Activated CD4-positive, alpha-beta memory T cell treated with anti-CD3 and anti-CD28 coated beads for 36 hours (primary cell): ENCODE measurements at regions not wholly inside any gene's neighbourhood (a gene's known extent, or its start where the extent isn't known, plus 50 kb on each side); places are given as distances from the start of the nearest gene placed in this dataset.
A peak's percentile ranks its signal among the peaks of the same experiment; 100 is the strongest.
"Not testable (repeated sequence)": the region's sequence is repeated elsewhere in the genome, so short reads cannot be mapped to it uniquely, and the experiment has no call there.

Experiments used
- CTCF ChIA-PET: fragments of 350-600 bp; sonication (Branson Sonifier 250); formaldehyde crosslinking; loops from one replicate; lab custom pipeline; 2021; ENCODE audit warnings: antibody characterized with exemption, inconsistent platforms; lab: Charles Lee
- POLR2A ChIA-PET: fragments of 350-600 bp; sonication (Branson Sonifier 250); formaldehyde crosslinking; loops from one replicate; lab custom pipeline; 2021; ENCODE audit warnings: antibody characterized with exemption; lab: Charles Lee
- DNase-seq: peaks from one replicate; pipeline ENCODE4 v3.0.0-alpha.2; 2020
- H3K27ac Mint-ChIP-seq: one replicate; pipeline ENCODE4 v1.8.0; 2021; ENCODE audit warnings: mixed read lengths
- H3K27me3 Mint-ChIP-seq: one replicate; pipeline ENCODE4 v1.8.0; 2021; ENCODE audit warnings: mixed read lengths
- H3K36me3 Mint-ChIP-seq: one replicate; pipeline ENCODE4 v1.8.0; 2021; ENCODE audit warnings: mixed read lengths
- H3K4me1 Mint-ChIP-seq: one replicate; pipeline ENCODE4 v1.8.0; 2021; ENCODE audit warnings: low read depth, mixed read lengths
- H3K4me3 Mint-ChIP-seq: one replicate; pipeline ENCODE4 v1.8.0; 2021; ENCODE audit warnings: mild to moderate bottlenecking, mixed read lengths
- H3K9me3 Mint-ChIP-seq: one replicate; pipeline ENCODE4 v1.8.0; 2021; ENCODE audit warnings: mixed read lengths
- intact Hi-C: fragments of 100-400 bp; cut with micrococcal nuclease; formaldehyde crosslinking; loops from one replicate; pipeline ENCODE4 v1.15.1; 2023

DNA sequence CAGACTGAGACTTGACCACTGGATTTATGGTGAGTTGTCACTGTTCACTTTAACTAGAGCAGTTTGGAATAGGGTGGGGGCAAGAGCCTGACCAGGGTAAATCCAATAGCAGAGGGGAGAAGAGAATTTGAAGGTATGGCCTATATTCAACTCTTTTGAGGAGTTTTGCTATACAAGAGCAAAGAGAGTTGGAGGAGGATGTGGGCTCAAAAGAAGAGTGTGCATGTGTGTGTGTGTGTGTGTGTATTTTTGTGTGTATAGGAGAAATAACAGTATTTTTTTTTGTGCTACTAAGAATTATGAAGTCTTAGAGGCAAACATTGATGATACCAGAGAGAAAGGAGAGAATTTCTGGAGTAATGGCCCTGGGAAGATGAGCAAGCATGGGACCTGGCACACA is 164.8 kb upstream of the JUN start:
- Mint-ChIP-seq H3K4me3 (no peak overlapping the region), H3K9me3 (no peaks in the 10 kb centered on the region), H3K27ac (no peak overlapping the region), H3K27me3 (peaks cover 1% of the 10 kb centered on the region), H3K4me1 (peaks cover 30% of the 10 kb centered on the region), H3K36me3 (no peaks in the 10 kb centered on the region)
- ChIA-PET CTCF (no interaction called here), POLR2A (no interaction called here)
- intact Hi-C loops, result loop anchor here (10.0 kb wide), 1 partner anchor 164 kb away; the partner anchor contains the start of gene JUN
- no peak for DNase-seq

DNA sequence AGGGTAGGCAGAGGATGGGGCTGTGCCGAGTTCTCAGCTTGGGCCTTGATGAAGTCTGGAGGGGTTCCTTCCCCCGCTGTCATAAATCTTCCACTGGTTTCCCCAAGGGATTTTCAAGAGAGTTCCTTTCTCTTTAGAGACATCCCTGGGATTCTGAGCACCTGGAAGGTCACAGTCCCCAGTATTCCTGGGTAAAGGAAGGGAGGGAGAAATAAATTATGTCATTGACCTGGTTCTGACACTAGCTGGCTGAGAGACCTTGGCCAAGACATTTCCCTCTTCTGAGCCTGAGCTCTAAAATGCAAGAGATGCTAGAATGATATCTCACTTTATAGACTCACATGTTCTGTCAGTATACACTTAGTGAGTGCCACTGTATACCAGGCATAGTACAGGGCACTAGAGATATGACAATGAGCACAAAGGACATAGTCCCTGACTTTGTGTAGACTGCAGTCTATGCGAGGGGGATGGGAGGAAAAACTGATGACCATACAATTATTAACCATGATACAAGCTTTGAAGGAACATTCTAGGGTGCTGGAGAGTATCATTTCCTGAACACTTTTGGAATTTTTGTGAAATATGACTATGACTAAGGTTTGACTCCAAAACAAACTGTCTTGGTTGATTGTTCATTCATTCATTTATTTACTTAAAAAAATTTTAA is 165.8 kb upstream of the JUN start:
- H3K9me3 Mint-ChIP-seq, result no peaks in the 10 kb centered on the region
- peaks cover 1% of the 10 kb centered on the region for H3K27me3 Mint-ChIP-seq
- ChIA-PET CTCF (no interaction called here), POLR2A (no interaction called here)
- H3K27ac Mint-ChIP-seq, result no peak overlapping the region
- H3K4me1 Mint-ChIP-seq, result peaks cover 20% of the 10 kb centered on the region
- H3K4me3 Mint-ChIP-seq, result no peak overlapping the region
- DNase-seq, result no peak
- H3K36me3 Mint-ChIP-seq, result no peaks in the 10 kb centered on the region
- intact Hi-C loops, result loop anchor here (10.0 kb wide), 1 partner anchor 165 kb away; the partner anchor contains the start of gene JUN

GRCh38 chr1:58950897-58951296 is 167.1 kb upstream of the JUN start:
- Mint-ChIP-seq H3K27ac (no peak overlapping the region), H3K9me3 (no peaks in the 10 kb centered on the region), H3K27me3 (peaks cover 1% of the 10 kb centered on the region), H3K4me3 (no peak overlapping the region), H3K36me3 (no peaks in the 10 kb centered on the region), H3K4me1 (peaks cover 16% of the 10 kb centered on the region)
- no peak for DNase-seq
- intact Hi-C loops, result no loop called here
- CTCF ChIA-PET, result no interaction called here
- POLR2A ChIA-PET, result no interaction called here

DNA sequence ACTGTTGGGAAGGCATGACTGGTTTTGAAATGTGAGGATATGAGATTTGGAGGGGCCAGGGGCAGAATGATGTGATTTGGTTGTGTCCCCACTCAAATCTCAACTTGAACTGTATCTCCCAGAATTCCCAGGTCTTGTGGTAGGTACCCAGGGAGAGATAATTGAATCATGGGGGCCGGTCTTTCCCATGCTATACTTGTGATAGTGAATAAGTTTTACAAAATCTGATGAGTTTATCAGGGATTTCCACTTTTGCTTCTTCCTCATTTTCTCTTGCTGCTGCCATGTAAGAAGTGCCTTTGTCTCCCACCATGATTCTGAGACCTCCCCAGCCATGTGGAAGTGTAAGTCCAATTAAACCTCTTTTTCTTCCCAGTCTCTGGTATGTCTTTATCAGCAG is 170.1 kb upstream of the JUN start:
- H3K4me3 Mint-ChIP-seq, H3K27me3 Mint-ChIP-seq, intact Hi-C loops, POLR2A ChIA-PET, DNase-seq, H3K9me3 Mint-ChIP-seq, CTCF ChIA-PET, H3K36me3 Mint-ChIP-seq, H3K4me1 Mint-ChIP-seq, H3K27ac Mint-ChIP-seq: not testable (repeated sequence)

GRCh38 chr1:58963287-58963686 is 179.4 kb upstream of the JUN start:
- H3K4me3 Mint-ChIP-seq, CTCF ChIA-PET, H3K27me3 Mint-ChIP-seq, intact Hi-C loops, H3K9me3 Mint-ChIP-seq, H3K36me3 Mint-ChIP-seq, H3K27ac Mint-ChIP-seq, DNase-seq, POLR2A ChIA-PET: not testable (repeated sequence)
- peaks cover 14% of the 10 kb centered on the region for H3K4me1 Mint-ChIP-seq

DNA sequence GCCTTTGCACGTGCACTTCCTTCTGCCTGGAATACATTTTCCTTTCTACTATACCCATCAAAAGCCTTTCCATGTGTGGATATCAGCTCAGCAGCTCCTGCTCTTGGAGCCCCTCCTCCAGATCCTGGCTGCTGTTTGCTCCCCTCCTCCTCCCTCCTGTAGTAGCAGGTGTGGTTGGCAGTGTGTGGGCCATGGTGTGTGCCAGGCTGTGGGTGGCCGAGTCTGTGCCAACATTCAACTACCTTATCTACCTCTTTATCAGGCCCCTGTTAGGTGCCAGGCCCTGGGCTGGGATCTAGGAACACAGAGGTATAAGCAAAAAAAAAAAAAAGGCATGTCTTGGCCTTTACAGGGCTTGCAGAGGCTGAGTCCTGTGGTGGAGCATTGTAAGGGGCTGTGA is 180.6 kb upstream of the JUN start:
- no peak overlapping the region for H3K27ac Mint-ChIP-seq
- CTCF ChIA-PET, result no interaction called here

GRCh38 chr1:58964880-58965279 is 181.0 kb upstream of the JUN start:
- Mint-ChIP-seq H3K4me1 (peaks cover 25% of the 10 kb centered on the region), H3K36me3 (no peaks in the 10 kb centered on the region), H3K9me3 (peaks cover 7% of the 10 kb centered on the region), H3K4me3 (no peak overlapping the region), H3K27ac (no peak overlapping the region), H3K27me3 (no peaks in the 10 kb centered on the region)
- POLR2A ChIA-PET, result no interaction called here
- CTCF ChIA-PET, result interaction anchor here (0.7 kb wide), 1 partner anchor 8 kb away, joined by 3 read pairs; no protein-coding TSS in a partner anchor
- DNase-seq, result no peak
- intact Hi-C loops, result no loop called here

More for the DNA sequence above, 180.6 kb upstream of the JUN start:
- H3K36me3 Mint-ChIP-seq, result no peaks in the 10 kb centered on the region
- no peak overlapping the region for H3K4me3 Mint-ChIP-seq
- no peak for DNase-seq
- intact Hi-C loops, result no loop called here
- H3K27me3 Mint-ChIP-seq, result no peaks in the 10 kb centered on the region
- POLR2A ChIA-PET, result no interaction called here
- peaks cover 25% of the 10 kb centered on the region for H3K4me1 Mint-ChIP-seq
- peaks cover 7% of the 10 kb centered on the region for H3K9me3 Mint-ChIP-seq

DNA sequence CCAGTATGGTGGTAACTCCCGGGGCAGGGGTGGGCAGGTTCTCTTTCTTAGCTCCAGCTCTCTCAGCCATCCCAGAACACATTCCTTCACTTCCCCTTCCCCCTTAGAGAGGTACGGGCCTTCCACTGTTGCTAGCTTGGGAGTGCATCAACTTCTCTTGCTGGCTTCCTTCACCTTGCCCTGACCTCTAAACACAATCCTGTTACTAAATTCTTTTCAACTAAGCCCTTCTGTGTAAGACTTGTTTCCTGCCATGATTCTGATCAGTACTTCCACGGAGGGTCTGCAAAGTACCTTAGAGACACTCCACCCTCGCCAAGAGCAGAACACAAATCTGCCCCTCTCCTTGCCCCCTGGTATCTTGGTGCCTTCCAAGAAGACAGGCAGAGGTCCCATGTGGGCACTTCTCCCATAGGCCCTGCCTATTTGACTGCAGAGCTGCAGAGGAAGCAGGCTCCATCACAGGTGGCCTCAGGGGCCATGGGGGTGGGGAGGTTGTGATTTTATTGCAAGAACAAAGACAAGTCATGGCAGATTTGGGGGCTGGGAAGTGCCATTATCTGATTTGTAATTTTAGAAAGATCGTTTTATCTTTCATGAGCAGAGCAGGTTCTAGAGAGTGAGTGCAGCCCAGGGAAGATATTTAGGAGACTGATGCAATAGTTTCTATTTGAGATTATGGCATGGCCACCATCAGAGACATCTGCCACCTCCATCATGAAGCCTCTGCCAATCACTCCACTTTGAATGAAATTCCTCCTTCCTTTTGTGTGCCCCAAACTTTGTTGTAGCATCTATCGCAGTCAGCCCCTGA is 182.5 kb upstream of the JUN start:
- DNase-seq, result no peak
- intact Hi-C loops, result no loop called here
- H3K4me1 Mint-ChIP-seq, result peaks cover 25% of the 10 kb centered on the region
- no peak overlapping the region for H3K27ac Mint-ChIP-seq
- no peaks in the 10 kb centered on the region for H3K36me3 Mint-ChIP-seq
- CTCF ChIA-PET, result no interaction called here
- no peaks in the 10 kb centered on the region for H3K27me3 Mint-ChIP-seq
- H3K9me3 Mint-ChIP-seq, result peaks cover 7% of the 10 kb centered on the region
- no peak overlapping the region for H3K4me3 Mint-ChIP-seq
- POLR2A ChIA-PET, result no interaction called here

- no peak overlapping the region for H3K4me3 Mint-ChIP-seq
- peaks cover 25% of the 10 kb centered on the region for H3K4me1 Mint-ChIP-seq
- no peak for DNase-seq
- H3K36me3 Mint-ChIP-seq, result no peaks in the 10 kb centered on the region
- no peaks in the 10 kb centered on the region for H3K27me3 Mint-ChIP-seq
- peaks cover 7% of the 10 kb centered on the region for H3K9me3 Mint-ChIP-seq
- ChIA-PET CTCF (no interaction called here), POLR2A (no interaction called here)
- no peak overlapping the region for H3K27ac Mint-ChIP-seq
- intact Hi-C loops, result no loop called here
Observed at GRCh38 chr1:58966917-58967740, 183.3 kb upstream of the JUN start.

GRCh38 chr1:58968360-58968952 is 184.6 kb upstream of the JUN start:
- Mint-ChIP-seq H3K27me3 (no peaks in the 10 kb centered on the region), H3K9me3 (peaks cover 5% of the 10 kb centered on the region), H3K4me1 (peaks cover 25% of the 10 kb centered on the region), H3K36me3 (no peaks in the 10 kb centered on the region), H3K27ac (peak overlapping the region; percentile 87), H3K4me3 (peak overlapping the region; percentile 34)
- ChIA-PET POLR2A (interaction anchor here (0.6 kb wide), 1 partner anchor 192 kb away, joined by 4 read pairs; no protein-coding TSS in a partner anchor), CTCF (interaction anchor here (0.6 to 1.0 kb wide), 3 partner anchors 101 to 730 kb away, joined by 3 read pairs; no protein-coding TSS in a partner anchor)
- intact Hi-C loops, result loop anchor here (1.0 to 2.0 kb wide), 2 partner anchors 52 to 78 kb away; no protein-coding TSS in a partner anchor
- DNase-seq, result peak; percentile 36

DNA sequence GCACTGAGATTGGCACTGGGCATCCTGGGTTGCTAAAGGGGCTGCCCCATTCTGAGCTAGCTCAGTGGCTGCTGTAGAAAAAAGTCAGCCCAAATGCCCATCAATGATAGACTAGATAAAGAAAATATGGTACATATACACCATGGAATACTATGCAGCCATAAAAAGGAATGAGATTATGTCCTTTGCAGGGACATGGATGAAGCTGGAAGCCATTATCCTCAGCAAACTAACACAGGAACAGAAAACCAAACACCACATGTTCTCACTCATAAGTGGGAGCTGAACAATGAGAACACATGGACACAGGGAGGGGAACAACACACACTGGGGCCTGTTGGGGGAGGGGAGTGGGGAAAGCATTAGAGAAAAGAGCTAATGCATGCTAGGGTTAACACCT is 185.3 kb upstream of the JUN start:
- peak overlapping the region; percentile 87 for H3K27ac Mint-ChIP-seq
- POLR2A ChIA-PET, result interaction anchor here (0.6 kb wide), 1 partner anchor 191 kb away, joined by 4 read pairs; no protein-coding TSS in a partner anchor
- H3K27me3 Mint-ChIP-seq, DNase-seq, H3K36me3 Mint-ChIP-seq, H3K9me3 Mint-ChIP-seq, H3K4me3 Mint-ChIP-seq: not testable (repeated sequence)
- intact Hi-C loops, result loop anchor here (2.0 kb wide), 1 partner anchor 78 kb away; no protein-coding TSS in a partner anchor
- H3K4me1 Mint-ChIP-seq, result peaks cover 25% of the 10 kb centered on the region
- CTCF ChIA-PET, result interaction anchor here (0.6 to 1.0 kb wide), 3 partner anchors 100 to 730 kb away, joined by 3 read pairs; no protein-coding TSS in a partner anchor
